Endothelial cell of umbilical vein (primary cell): ENCODE measurements at regions not wholly inside any gene's neighbourhood (a gene's known extent, or its start where the extent isn't known, plus 50 kb on each side); places are given as distances from the start of the nearest gene placed in this dataset.

Experiments used
- BruUV-seq: library from RNA; stranded (reverse); fragments of 400-500 nt; replicated peaks from 2 replicates; lab custom pipeline; 2021; lab: Mats Ljungman, UMichigan
- CTCF ChIA-PET: fragments of 300-600, 350-600 bp; sonication (Branson Sonifier 250); formaldehyde crosslinking; loops from one replicate; lab custom pipeline; 2021; ENCODE audit warnings: antibody characterized with exemption, inconsistent platforms; lab: Charles Lee
- POLR2A ChIA-PET: fragments of 300-600, 350-600 bp; sonication (Branson Sonifier 250); formaldehyde crosslinking; loops from one replicate; lab custom pipeline; 2021; ENCODE audit warnings: antibody characterized with exemption, inconsistent platforms; lab: Charles Lee
- DNase-seq: peaks from one replicate; pipeline ENCODE4 v3.0.0-alpha.2; 2011; ENCODE audit warnings: low read depth, low spot score
- FAIRE-seq: peaks from 2 replicates; lab custom pipeline; 2011; peaks lifted over from hg19 to GRCh38; lab: Jason Lieb, UNC
- H2AFZ ChIP-seq: 2 replicates; pipeline ENCODE4 v1.6.0; 2012; ENCODE audit warnings: low read depth, low read length, control low read depth, inconsistent platforms
- H3K27ac ChIP-seq: 2 replicates; pipeline ENCODE4 v1.5.1; 2011; ENCODE audit warnings: low read depth, mild to moderate bottlenecking, control low read depth, low read length, moderate library complexity; ENCODE audit not compliant: insufficient read depth
- H3K27me3 ChIP-seq, 2 experiments: 2 replicates each; pipeline versions ENCODE4 v1.6.0 to v1.6.1; 2011; ENCODE audit warnings: low read length in 2 of 2, mixed read lengths in 1 of 2; ENCODE audit not compliant: control insufficient read depth in 2 of 2, insufficient read depth in 2 of 2
- H3K36me3 ChIP-seq, 2 experiments: 2 replicates in 1 of 2; 3 replicates in 1 of 2; pipeline ENCODE4 v1.5.1; 2011; ENCODE audit warnings: low read length in 2 of 2, mild to moderate bottlenecking in 1 of 2, moderate library complexity in 1 of 2; ENCODE audit not compliant: control insufficient read depth in 2 of 2, insufficient read depth in 2 of 2; ENCODE audit errors: extremely low read depth in 1 of 2
- H3K4me1 ChIP-seq: 3 replicates; pipeline ENCODE4 v1.5.1; 2011; ENCODE audit warnings: mild to moderate bottlenecking, low read length; ENCODE audit not compliant: control insufficient read depth, insufficient read depth; ENCODE audit errors: extremely low read depth
- H3K4me2 ChIP-seq: 2 replicates; pipeline ENCODE4 v1.6.1; 2011; ENCODE audit warnings: low read length, control low read depth, mixed read lengths; ENCODE audit not compliant: insufficient read depth
- H3K4me3 ChIP-seq, 3 experiments: fragments of 200-600 bp in 1 of 3; sonication (generic), shearing (Covaris generic) in 1 of 3; replicated peaks in 1 of 3; 2 replicates each; pipeline ENCODE4 v1.5.1; 2011 to 2016; ENCODE audit warnings: control low read depth in 3 of 3, low read length in 3 of 3, mild to moderate bottlenecking in 2 of 3, inconsistent platforms in 1 of 3, low read depth in 1 of 3, moderate library complexity in 1 of 3; ENCODE audit not compliant: insufficient read depth in 1 of 3
- H3K79me2 ChIP-seq: 2 replicates; pipeline ENCODE4 v1.6.0; 2012; ENCODE audit warnings: low read length, inconsistent platforms; ENCODE audit not compliant: control insufficient read depth, insufficient read depth
- H3K9ac ChIP-seq: replicated peaks from 2 replicates; pipeline ENCODE3; 2011; ENCODE audit warnings: low read length, control low read depth; ENCODE audit not compliant: insufficient read depth; ENCODE audit errors: extremely low read depth
- H3K9me1 ChIP-seq: replicated peaks from 3 replicates; pipeline ENCODE4 v1.6.0; 2011; ENCODE audit warnings: mild to moderate bottlenecking, low read length; ENCODE audit not compliant: control insufficient read depth, insufficient read depth; ENCODE audit errors: extremely low read depth
- H3K9me3 ChIP-seq: replicated peaks from 2 replicates; pipeline ENCODE4 v1.5.1; 2012; ENCODE audit warnings: low read length, inconsistent platforms; ENCODE audit not compliant: control insufficient read depth, insufficient read depth
- H4K20me1 ChIP-seq: replicated peaks from 2 replicates; pipeline ENCODE3; 2011; ENCODE audit warnings: mild to moderate bottlenecking, low read length; ENCODE audit not compliant: control insufficient read depth, insufficient read depth; ENCODE audit errors: extremely low read depth
- EZH2 ChIP-seq: IDR thresholded peaks from 2 replicates; pipeline ENCODE4 v1.6.1; 2012; ENCODE audit warnings: borderline replicate concordance, low read depth, mild to moderate bottlenecking, moderate library complexity, low read length, inconsistent platforms; ENCODE audit not compliant: severe bottlenecking
- FOS ChIP-seq: IDR thresholded peaks from 2 replicates; pipeline ENCODE4 v1.6.1; 2011; ENCODE audit warnings: mild to moderate bottlenecking, low read length, moderate library complexity, borderline replicate concordance; ENCODE audit not compliant: insufficient read depth
- GATA2 ChIP-seq: IDR thresholded peaks from 2 replicates; pipeline ENCODE4 v1.7.0; 2011; ENCODE audit warnings: low read depth, mild to moderate bottlenecking, moderate library complexity, mixed read lengths, low read length; ENCODE audit not compliant: insufficient read length, insufficient read depth
- JUN ChIP-seq: IDR thresholded peaks from 2 replicates; pipeline ENCODE4 v1.6.1; 2011; ENCODE audit warnings: borderline replicate concordance, low read depth; ENCODE audit not compliant: insufficient read length, insufficient read depth
- MAX ChIP-seq: IDR thresholded peaks from 2 replicates; pipeline ENCODE4 v1.6.1; 2011; ENCODE audit not compliant: insufficient read depth, insufficient read length
- MYC ChIP-seq: IDR thresholded peaks from one replicate; pipeline ENCODE4 v1.6.1; 2011; ENCODE audit warnings: mild to moderate bottlenecking, low read depth, low read length
- POLR2A ChIP-seq: IDR thresholded peaks from 2 replicates; pipeline ENCODE4 v1.6.1; 2012; ENCODE audit warnings: low read depth, mild to moderate bottlenecking, control low read depth, low read length
- POLR2AphosphoS5 ChIP-seq: IDR thresholded peaks from 2 replicates; pipeline ENCODE4 v1.6.1; 2012; ENCODE audit warnings: low read depth, mild to moderate bottlenecking, control low read depth, low read length, moderate library complexity; ENCODE audit not compliant: insufficient read depth
- dilution Hi-C: fragments of 300-500 bp; cut with MboI; formaldehyde crosslinking; loops from one replicate; pipeline ENCODE4 v1.15.0; 2019; ENCODE audit warnings: low sequenced_read_pairs; ENCODE audit not compliant: extremely low pct_ligation_motif_present
- intact Hi-C: fragments of 100-400 bp; cut with micrococcal nuclease; formaldehyde crosslinking; loops from one replicate; pipeline ENCODE4 v1.10.0; 2022
- TF ChIP-seq, protein P1 (sequence below), 2 donors: IDR thresholded peaks; 1 replicate in 1 of 2; 2 replicates in 1 of 2; pipeline ENCODE4 v1.5.1; 2011; ENCODE audit warnings: low read length in 2 of 2, mild to moderate bottlenecking in 2 of 2, moderate library complexity in 2 of 2, control low read depth in 1 of 2, inconsistent platforms in 1 of 2, low read depth in 1 of 2; ENCODE audit not compliant: insufficient read depth in 1 of 2; ENCODE audit errors: extremely low read depth in 1 of 2

DNA sequence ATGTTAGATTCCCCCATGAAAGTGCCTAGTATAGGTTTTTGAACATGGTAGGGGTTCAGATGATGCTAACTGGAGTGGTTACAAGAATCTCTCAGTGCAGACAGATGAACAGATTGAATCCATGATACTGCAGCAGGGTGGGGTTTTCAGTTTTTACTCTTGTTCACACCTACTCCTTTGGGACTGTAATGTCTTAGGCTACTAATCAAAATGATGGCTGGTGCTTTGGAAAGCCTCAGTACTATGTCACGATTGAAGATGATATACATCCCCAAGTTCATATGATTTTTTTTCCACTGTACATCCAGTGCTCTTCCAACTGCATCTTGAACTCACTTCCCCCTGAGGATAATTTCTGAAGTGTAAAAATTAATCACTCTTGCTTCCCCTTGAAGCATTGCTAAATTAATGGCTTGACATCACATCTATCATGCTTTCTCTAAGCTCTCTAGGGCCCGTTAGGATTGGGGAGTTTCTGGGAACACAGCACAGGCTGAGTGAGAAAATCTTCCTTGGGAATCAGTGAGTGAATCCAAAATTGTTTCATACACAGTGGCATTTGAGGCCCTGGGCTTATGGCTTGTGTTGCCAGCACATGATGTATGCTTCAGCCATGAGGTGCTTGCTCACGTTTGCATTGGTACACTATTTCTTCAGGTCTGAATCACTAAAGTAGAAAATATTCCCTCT lies 115.0 kb upstream of the TPRG1 start:
- Histone ChIP-seq H3K36me3 (no peaks in the 10 kb centered on the region), H3K9me3 (no peaks in the 10 kb centered on the region), H3K4me3 (no peak overlapping the region), H3K9me1 (no peaks in the 10 kb centered on the region), H3K27me3 (no peaks in the 10 kb centered on the region), H4K20me1 (no peaks in the 10 kb centered on the region), H3K4me2 (no peak overlapping the region), H2AFZ (no peak overlapping the region), H3K79me2 (no peaks in the 10 kb centered on the region), H3K4me1 (no peaks in the 10 kb centered on the region), H3K27ac (no peak overlapping the region), H3K9ac (no peak overlapping the region)
- ChIA-PET POLR2A (no interaction called here), CTCF (no interaction called here)
- DNase-seq (no peak), FAIRE-seq (no peak)
- dilution Hi-C loops (no loop called here), intact Hi-C loops (no loop called here)
- BruUV-seq, result no TSS peak
- no peak for TF ChIP-seq MAX
- TF ChIP-seq POLR2A, result no peak
- no peak for TF ChIP-seq POLR2AphosphoS5
- TF ChIP-seq GATA2, result no peak
- TF ChIP-seq MYC, result no peak
- no peak for TF ChIP-seq FOS
- TF ChIP-seq, protein P1, sequence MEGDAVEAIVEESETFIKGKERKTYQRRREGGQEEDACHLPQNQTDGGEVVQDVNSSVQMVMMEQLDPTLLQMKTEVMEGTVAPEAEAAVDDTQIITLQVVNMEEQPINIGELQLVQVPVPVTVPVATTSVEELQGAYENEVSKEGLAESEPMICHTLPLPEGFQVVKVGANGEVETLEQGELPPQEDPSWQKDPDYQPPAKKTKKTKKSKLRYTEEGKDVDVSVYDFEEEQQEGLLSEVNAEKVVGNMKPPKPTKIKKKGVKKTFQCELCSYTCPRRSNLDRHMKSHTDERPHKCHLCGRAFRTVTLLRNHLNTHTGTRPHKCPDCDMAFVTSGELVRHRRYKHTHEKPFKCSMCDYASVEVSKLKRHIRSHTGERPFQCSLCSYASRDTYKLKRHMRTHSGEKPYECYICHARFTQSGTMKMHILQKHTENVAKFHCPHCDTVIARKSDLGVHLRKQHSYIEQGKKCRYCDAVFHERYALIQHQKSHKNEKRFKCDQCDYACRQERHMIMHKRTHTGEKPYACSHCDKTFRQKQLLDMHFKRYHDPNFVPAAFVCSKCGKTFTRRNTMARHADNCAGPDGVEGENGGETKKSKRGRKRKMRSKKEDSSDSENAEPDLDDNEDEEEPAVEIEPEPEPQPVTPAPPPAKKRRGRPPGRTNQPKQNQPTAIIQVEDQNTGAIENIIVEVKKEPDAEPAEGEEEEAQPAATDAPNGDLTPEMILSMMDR (IDR thresholded peaks at IDR 0.05; ENCODE audit: extremely low read depth in 1 of 2, insufficient read depth in 1 of 2, low read depth in 1 of 2, low read length in 2 of 2), result no peak
- no peak for TF ChIP-seq EZH2
- TF ChIP-seq JUN, result no peak
